ENCODE measurements at regions not wholly inside any gene's neighbourhood (a gene's known extent, or its start where the extent isn't known, plus 50 kb on each side); places are given as distances from the start of the nearest gene placed in this dataset.

- TF ChIP-seq ZNF274 (IDR thresholded peaks at IDR 0.05; ENCODE audit: low read depth, low read length) = no peak
- no peak for TF ChIP-seq SUZ12 (IDR thresholded peaks at IDR 0.05; ENCODE audit: extremely low read depth, insufficient read depth, insufficient read length)
- TF ChIP-seq YY1 (IDR thresholded peaks at IDR 0.05; ENCODE audit: insufficient read depth, insufficient read length) = no peak
These were observed 135.2 kb upstream of the AFF2 start for GRCh38 chrX:148365233-148365632.
